ENCODE measurements at regions not wholly inside any gene's neighbourhood (a gene's known extent, or its start where the extent isn't known, plus 50 kb on each side); places are given as distances from the start of the nearest gene placed in this dataset.

DNA sequence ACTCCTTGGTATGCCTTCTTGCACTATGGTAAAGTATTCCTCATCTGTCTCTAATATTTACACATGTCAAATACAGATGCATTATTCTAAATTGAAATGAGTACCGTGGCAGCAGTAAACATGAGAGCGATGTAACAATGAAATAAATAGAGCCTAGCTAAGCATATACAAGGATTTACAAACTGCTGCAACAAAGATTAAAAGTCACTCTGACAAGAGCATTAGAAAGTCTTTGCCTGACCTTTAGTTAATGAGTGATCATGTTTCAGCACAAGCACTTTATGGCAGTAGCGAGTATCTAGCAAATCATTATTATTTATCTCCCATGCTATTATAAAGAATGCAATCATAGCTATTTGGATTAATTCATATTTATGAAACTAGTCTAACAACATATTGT, 547.0 kb upstream of the NDST4 start:
- DNase-seq (ENCODE audit: low read depth in 2 of 2): no peak
- no peak overlapping the region for H3K4me3 ChIP-seq (replicated peaks in 1 of 2; ENCODE audit: low read depth in 2 of 2, low read length in 2 of 2)
- TF ChIP-seq, protein P1, sequence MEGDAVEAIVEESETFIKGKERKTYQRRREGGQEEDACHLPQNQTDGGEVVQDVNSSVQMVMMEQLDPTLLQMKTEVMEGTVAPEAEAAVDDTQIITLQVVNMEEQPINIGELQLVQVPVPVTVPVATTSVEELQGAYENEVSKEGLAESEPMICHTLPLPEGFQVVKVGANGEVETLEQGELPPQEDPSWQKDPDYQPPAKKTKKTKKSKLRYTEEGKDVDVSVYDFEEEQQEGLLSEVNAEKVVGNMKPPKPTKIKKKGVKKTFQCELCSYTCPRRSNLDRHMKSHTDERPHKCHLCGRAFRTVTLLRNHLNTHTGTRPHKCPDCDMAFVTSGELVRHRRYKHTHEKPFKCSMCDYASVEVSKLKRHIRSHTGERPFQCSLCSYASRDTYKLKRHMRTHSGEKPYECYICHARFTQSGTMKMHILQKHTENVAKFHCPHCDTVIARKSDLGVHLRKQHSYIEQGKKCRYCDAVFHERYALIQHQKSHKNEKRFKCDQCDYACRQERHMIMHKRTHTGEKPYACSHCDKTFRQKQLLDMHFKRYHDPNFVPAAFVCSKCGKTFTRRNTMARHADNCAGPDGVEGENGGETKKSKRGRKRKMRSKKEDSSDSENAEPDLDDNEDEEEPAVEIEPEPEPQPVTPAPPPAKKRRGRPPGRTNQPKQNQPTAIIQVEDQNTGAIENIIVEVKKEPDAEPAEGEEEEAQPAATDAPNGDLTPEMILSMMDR (IDR thresholded peaks at IDR 0.05; ENCODE audit: low read depth, low read length): no peak

DNA sequence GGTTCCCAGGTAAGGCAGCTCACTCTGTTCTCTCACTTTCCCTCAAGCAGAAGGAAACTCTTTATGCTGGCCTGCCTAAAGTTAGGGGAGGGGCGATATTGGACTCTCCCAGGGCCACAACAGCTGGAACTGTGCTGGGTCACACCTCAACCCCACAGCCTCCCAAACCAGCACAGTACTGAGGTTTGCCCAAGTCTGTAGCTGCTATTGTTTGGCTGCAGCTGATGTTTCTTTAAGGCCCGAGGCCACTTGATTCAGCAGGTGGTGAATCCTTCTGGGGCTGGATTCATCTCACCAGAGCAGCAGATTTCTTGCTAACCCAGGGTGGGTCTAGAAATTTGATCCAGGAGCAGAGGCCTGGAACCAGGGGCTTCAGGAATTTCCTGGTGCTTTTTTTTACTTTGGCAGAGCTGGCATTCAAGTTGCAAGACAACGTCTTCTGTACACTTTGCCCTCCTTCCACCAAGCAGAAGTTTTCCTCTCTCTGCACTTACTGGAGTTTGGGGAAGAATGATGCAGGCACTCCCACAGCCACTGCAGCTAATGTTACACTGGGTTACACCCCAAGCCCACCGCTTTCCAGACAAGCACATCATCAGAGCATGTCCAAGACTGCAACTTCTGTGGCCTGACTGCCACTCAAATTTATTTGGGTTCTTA, 544.7 kb upstream of the NDST4 start:
- TF ChIP-seq, protein P1 (IDR thresholded peaks at IDR 0.05; ENCODE audit: low read depth, low read length): no peak
- no peak for DNase-seq (ENCODE audit: low read depth in 2 of 2)
- H3K4me3 ChIP-seq (replicated peaks in 1 of 2; ENCODE audit: low read depth in 2 of 2, low read length in 2 of 2): no peak overlapping the region

GRCh38 chr4:115655626-115656025, 542.2 kb upstream of the NDST4 start:
- TF ChIP-seq, protein P1 (IDR thresholded peaks at IDR 0.05; ENCODE audit: low read depth, low read length): no peak
- DNase-seq (ENCODE audit: low read depth in 2 of 2): no peak
- no peak overlapping the region for H3K4me3 ChIP-seq (replicated peaks in 1 of 2; ENCODE audit: low read depth in 2 of 2, low read length in 2 of 2)

- H3K4me3 ChIP-seq (replicated peaks in 1 of 2; ENCODE audit: low read depth in 2 of 2, low read length in 2 of 2): no peak overlapping the region
- TF ChIP-seq, protein P1 (IDR thresholded peaks at IDR 0.05; ENCODE audit: low read depth, low read length): no peak
- DNase-seq (ENCODE audit: low read depth in 2 of 2): no peak
These were observed 535.4 kb upstream of the NDST4 start for GRCh38 chr4:115648786-115649185.

GRCh38 chr4:115629270-115629669, 515.9 kb upstream of the NDST4 start:
- no peak overlapping the region for H3K4me3 ChIP-seq (replicated peaks in 1 of 2; ENCODE audit: low read depth in 2 of 2, low read length in 2 of 2)
- TF ChIP-seq, protein P1 (IDR thresholded peaks at IDR 0.05; ENCODE audit: low read depth, low read length): no peak
- no peak for DNase-seq (ENCODE audit: low read depth in 2 of 2)

- no peak overlapping the region for H3K4me3 ChIP-seq (replicated peaks in 1 of 2; ENCODE audit: low read depth in 2 of 2, low read length in 2 of 2)
- TF ChIP-seq, protein P1 (IDR thresholded peaks at IDR 0.05; ENCODE audit: low read depth, low read length): no peak
- DNase-seq (ENCODE audit: low read depth in 2 of 2): no peak
These were observed 496.2 kb upstream of the NDST4 start for GRCh38 chr4:115609631-115610030.

DNA sequence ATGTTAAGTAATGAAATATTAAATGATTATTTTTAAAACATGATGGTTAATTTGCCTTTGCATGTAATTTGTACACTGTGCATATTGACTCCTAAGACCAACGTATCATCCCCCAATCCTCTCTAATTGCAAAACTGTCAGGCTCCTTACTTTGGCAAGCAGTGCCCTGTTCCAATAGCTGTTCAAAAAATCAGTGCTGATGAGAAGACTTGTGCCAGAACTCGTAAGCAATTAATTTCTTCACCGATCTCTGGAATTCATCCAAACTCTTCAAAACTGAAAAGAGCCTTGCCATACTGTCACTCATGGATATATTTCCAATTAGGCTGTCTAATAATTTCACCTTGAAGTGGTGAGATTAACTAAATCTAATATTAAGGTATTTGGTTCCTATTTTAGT, 493.9 kb upstream of the NDST4 start:
- DNase-seq (ENCODE audit: low read depth in 2 of 2): no peak
- H3K4me3 ChIP-seq (replicated peaks in 1 of 2; ENCODE audit: low read depth in 2 of 2, low read length in 2 of 2): no peak overlapping the region
- TF ChIP-seq, protein P1 (IDR thresholded peaks at IDR 0.05; ENCODE audit: low read depth, low read length): no peak
